GM23338 (cell line): ENCODE measurements at regions not wholly inside any gene's neighbourhood (a gene's known extent, or its start where the extent isn't known, plus 50 kb on each side); places are given as distances from the start of the nearest gene placed in this dataset.

Experiments used
- ATAC-seq: fragments of 200-7000 bp; cut with Tn5 transposase; 3 replicates; pipeline ENCODE4 v1.9.1; 2020
- DNase-seq: peaks from one replicate; pipeline ENCODE4 v3.0.0-alpha.2; 2015; ENCODE audit warnings: low spot score
- H2AFZ ChIP-seq: fragments of 200-600 bp; sonication (generic); 2 replicates; pipeline ENCODE4 v1.8.0; 2016; ENCODE audit warnings: antibody characterized with exemption, mild to moderate bottlenecking, moderate library complexity
- H3F3A ChIP-seq: fragments of 200-600 bp; sonication (generic); replicated peaks from 2 replicates; pipeline ENCODE4 v1.8.0; 2017; ENCODE audit warnings: antibody characterized with exemption, mixed run types, low read depth
- H3K27ac ChIP-seq: fragments of 200-600 bp; sonication (generic); 2 replicates; pipeline ENCODE4 v1.6.1; 2016; ENCODE audit warnings: low read depth
- H3K27me3 ChIP-seq: fragments of 200-600 bp; sonication (generic); 2 replicates; pipeline ENCODE4 v1.8.0; 2016; ENCODE audit warnings: mild to moderate bottlenecking, mixed run types, moderate library complexity; ENCODE audit not compliant: insufficient read depth
- H3K36me3 ChIP-seq: fragments of 200-600 bp; sonication (generic); 2 replicates; pipeline ENCODE4 v1.8.0; 2016; ENCODE audit warnings: mild to moderate bottlenecking; ENCODE audit not compliant: insufficient read depth
- H3K4me1 ChIP-seq: fragments of 200-600 bp; sonication (generic); 2 replicates; pipeline ENCODE4 v1.8.0; 2016; ENCODE audit warnings: mild to moderate bottlenecking, moderate library complexity; ENCODE audit not compliant: insufficient read depth
- H3K4me2 ChIP-seq: fragments of 200-600 bp; sonication (generic); 2 replicates; pipeline ENCODE4 v1.7.1; 2017; ENCODE audit warnings: mixed run types
- H3K4me3 ChIP-seq: fragments of 200-600 bp; sonication (generic); 2 replicates; pipeline ENCODE4 v1.6.1; 2016; ENCODE audit warnings: mixed run types
- H3K79me2 ChIP-seq: fragments of 200-600 bp; sonication (generic); replicated peaks from 2 replicates; pipeline ENCODE4 v1.8.0; 2017; ENCODE audit warnings: mild to moderate bottlenecking; ENCODE audit not compliant: insufficient read depth
- H3K9me2 ChIP-seq: fragments of 200-600 bp; sonication (generic); 2 replicates; pipeline ENCODE4 v1.8.0; 2017; ENCODE audit not compliant: insufficient read depth
- H4K20me1 ChIP-seq: fragments of 200-600 bp; sonication (generic); replicated peaks from 2 replicates; pipeline ENCODE4 v1.8.0; 2017; ENCODE audit warnings: mild to moderate bottlenecking; ENCODE audit not compliant: insufficient read depth
- H3K27ac Mint-ChIP-seq: 2 replicates; pipeline ENCODE4 v1.8.0; 2020; ENCODE audit warnings: inconsistent platforms, mild to moderate bottlenecking, moderate library complexity, mixed read lengths
- H3K27me3 Mint-ChIP-seq: 3 replicates; pipeline ENCODE4 v1.8.0; 2022; ENCODE audit warnings: low read depth, mild to moderate bottlenecking, moderate library complexity, mixed read lengths, inconsistent platforms; ENCODE audit not compliant: insufficient read depth, poor library complexity
- H3K36me3 Mint-ChIP-seq: 3 replicates; pipeline ENCODE4 v1.8.0; 2021; ENCODE audit warnings: low read depth, mild to moderate bottlenecking, inconsistent platforms, moderate library complexity, mixed read lengths
- H3K4me1 Mint-ChIP-seq: 3 replicates; pipeline ENCODE4 v1.8.0; 2020; ENCODE audit warnings: mild to moderate bottlenecking, inconsistent platforms, mixed read lengths
- H3K4me3 Mint-ChIP-seq: 3 replicates; pipeline ENCODE4 v1.8.0; 2021; ENCODE audit warnings: moderate library complexity, mild to moderate bottlenecking, inconsistent platforms, mixed read lengths
- H3K9me3 Mint-ChIP-seq: 3 replicates; pipeline ENCODE4 v1.8.0; 2020; ENCODE audit warnings: moderate library complexity, mild to moderate bottlenecking, inconsistent platforms, mixed read lengths
- ETS1 ChIP-seq: IDR thresholded peaks from 2 replicates; pipeline ENCODE4 v1.6.1; 2016; ENCODE audit warnings: antibody characterized with exemption
- EZH2 ChIP-seq: fragments of 200-600 bp; sonication (generic); IDR thresholded peaks from one replicate; pipeline ENCODE4 v1.8.0; 2017; ENCODE audit warnings: antibody characterized with exemption, mild to moderate bottlenecking, low read depth; ENCODE audit not compliant: unreplicated experiment
- EZH2phosphoT487 ChIP-seq: fragments of 200-600 bp; sonication (generic); IDR thresholded peaks from one replicate; pipeline ENCODE4 v1.8.1; 2018; ENCODE audit warnings: antibody characterized with exemption; ENCODE audit not compliant: unreplicated experiment
- JUNB ChIP-seq: IDR thresholded peaks from one replicate; pipeline ENCODE4 v1.6.1; 2016; ENCODE audit warnings: antibody characterized with exemption; ENCODE audit not compliant: unreplicated experiment
- POLR2AphosphoS5 ChIP-seq: IDR thresholded peaks from 2 replicates; pipeline ENCODE4 v1.6.1; 2016; ENCODE audit warnings: antibody characterized with exemption, low read depth
- REST ChIP-seq: IDR thresholded peaks from one replicate; pipeline ENCODE4 v1.6.1; 2018; ENCODE audit warnings: antibody characterized with exemption; ENCODE audit not compliant: unreplicated experiment
- STAT1 ChIP-seq: IDR thresholded peaks from one replicate; pipeline ENCODE4 v1.6.1; 2016; ENCODE audit warnings: antibody characterized with exemption; ENCODE audit not compliant: unreplicated experiment
- ZNF331 ChIP-seq: fragments of 250-450 bp; sonication (Bioruptor Pico); IDR thresholded peaks from 2 replicates; pipeline ENCODE4 v1.5.0; 2020; ENCODE audit warnings: low read depth, mild to moderate bottlenecking, moderate library complexity
- ZNF462 ChIP-seq: fragments of 250-450 bp; sonication (Bioruptor Pico); IDR thresholded peaks from 2 replicates; pipeline ENCODE4 v1.5.0; 2020; ENCODE audit warnings: mild to moderate bottlenecking, moderate library complexity
- TF ChIP-seq, protein P1 (sequence below), 2 experiments: fragments of 200-600 bp in 1 of 2; sonication (generic) in 1 of 2; conservative IDR thresholded peaks; 2 replicates each; pipeline versions ENCODE4 v1.5.1 to v1.6.1; 2016 to 2017; ENCODE audit warnings: antibody characterized with exemption in 2 of 2, low read depth in 2 of 2, mild to moderate bottlenecking in 2 of 2, moderate library complexity in 1 of 2

GRCh38 chr11:37843603-37844002 is 1245.6 kb upstream of the RAG2 start:
- Histone ChIP-seq H3K79me2 (no peaks in the 10 kb centered on the region), H4K20me1 (no peaks in the 10 kb centered on the region), H3K9me2 (no peaks in the 10 kb centered on the region), H3K36me3 (0 out of 2 replicates have a peak, but pooled peaks cover 5% of the 10 kb centered on the region), H3K4me2 (no peak overlapping the region), H3K4me3 (no peak overlapping the region), H3K4me1 (no peaks in the 10 kb centered on the region), H3K27ac (no peak overlapping the region), H2AFZ (no peak overlapping the region), H3F3A (no peaks in the 10 kb centered on the region), H3K27me3 (no peaks in the 10 kb centered on the region)
- TF ChIP-seq ZNF331 (CRISPR knock-in tag) = no peak
- DNase-seq (no peak), ATAC-seq (no peak)
- Mint-ChIP-seq H3K4me3 (no peak overlapping the region), H3K36me3 (no peaks in the 10 kb centered on the region), H3K9me3 (no peaks in the 10 kb centered on the region), H3K27me3 (no peaks in the 10 kb centered on the region), H3K4me1 (no peaks in the 10 kb centered on the region), H3K27ac (no peak overlapping the region)

- H3K4me3 Mint-ChIP-seq = no peak overlapping the region
- Histone ChIP-seq H2AFZ (no peak overlapping the region), H4K20me1 (no peaks in the 10 kb centered on the region), H3K4me3 (no peak overlapping the region), H3K36me3 (no peaks in the 10 kb centered on the region), H3K27ac (no peak overlapping the region), H3K4me2 (no peak overlapping the region), H3K4me1 (no peaks in the 10 kb centered on the region), H3F3A (no peaks in the 10 kb centered on the region), H3K27me3 (no peaks in the 10 kb centered on the region), H3K9me2 (no peaks in the 10 kb centered on the region), H3K79me2 (no peaks in the 10 kb centered on the region)
- no peaks in the 10 kb centered on the region for H3K36me3 Mint-ChIP-seq
- no peak for ATAC-seq
- no peaks in the 10 kb centered on the region for H3K9me3 Mint-ChIP-seq
- H3K4me1 Mint-ChIP-seq = no peaks in the 10 kb centered on the region
- no peaks in the 10 kb centered on the region for H3K27me3 Mint-ChIP-seq
- no peak for DNase-seq
- H3K27ac Mint-ChIP-seq = no peak overlapping the region
- TF ChIP-seq STAT1 (no peak), REST (no peak), EZH2phosphoT487 (no peak), ZNF462 (CRISPR knock-in tag) (no peak), ETS1 (no peak), JUNB (no peak), EZH2 (no peak), POLR2AphosphoS5 (no peak)
- TF ChIP-seq, protein P1, sequence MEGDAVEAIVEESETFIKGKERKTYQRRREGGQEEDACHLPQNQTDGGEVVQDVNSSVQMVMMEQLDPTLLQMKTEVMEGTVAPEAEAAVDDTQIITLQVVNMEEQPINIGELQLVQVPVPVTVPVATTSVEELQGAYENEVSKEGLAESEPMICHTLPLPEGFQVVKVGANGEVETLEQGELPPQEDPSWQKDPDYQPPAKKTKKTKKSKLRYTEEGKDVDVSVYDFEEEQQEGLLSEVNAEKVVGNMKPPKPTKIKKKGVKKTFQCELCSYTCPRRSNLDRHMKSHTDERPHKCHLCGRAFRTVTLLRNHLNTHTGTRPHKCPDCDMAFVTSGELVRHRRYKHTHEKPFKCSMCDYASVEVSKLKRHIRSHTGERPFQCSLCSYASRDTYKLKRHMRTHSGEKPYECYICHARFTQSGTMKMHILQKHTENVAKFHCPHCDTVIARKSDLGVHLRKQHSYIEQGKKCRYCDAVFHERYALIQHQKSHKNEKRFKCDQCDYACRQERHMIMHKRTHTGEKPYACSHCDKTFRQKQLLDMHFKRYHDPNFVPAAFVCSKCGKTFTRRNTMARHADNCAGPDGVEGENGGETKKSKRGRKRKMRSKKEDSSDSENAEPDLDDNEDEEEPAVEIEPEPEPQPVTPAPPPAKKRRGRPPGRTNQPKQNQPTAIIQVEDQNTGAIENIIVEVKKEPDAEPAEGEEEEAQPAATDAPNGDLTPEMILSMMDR (conservative IDR thresholded peaks at IDR 0.05; ENCODE audit: low read depth in 2 of 2) = no peak
Measured at GRCh38 chr11:37841016-37841415, 1243.0 kb upstream of the RAG2 start.
